ENCODE measurements at regions not wholly inside any gene's neighbourhood (a gene's known extent, or its start where the extent isn't known, plus 50 kb on each side); places are given as distances from the start of the nearest gene placed in this dataset.
"Not testable (repeated sequence)": the region's sequence is repeated elsewhere in the genome, so short reads cannot be mapped to it uniquely, and the experiment has no call there.

GRCh38 chr2:235220331-235220730 lies 268.5 kb downstream of the SH3BP4 start:
- DNase-seq: no peak

GRCh38 chr2:235223011-235223410 lies 270.8 kb upstream of the AGAP1 start:
- DNase-seq: no peak

- DNase-seq: no peak
Observed at GRCh38 chr2:235224410-235224809, 269.4 kb upstream of the AGAP1 start.

- no peak for DNase-seq
Observed at GRCh38 chr2:235225261-235225660, 268.6 kb upstream of the AGAP1 start.

- DNase-seq: no peak
Observed at GRCh38 chr2:235227590-235227989, 266.3 kb upstream of the AGAP1 start.

GRCh38 chr2:235228422-235228821 lies 265.4 kb upstream of the AGAP1 start:
- not testable (repeated sequence) for DNase-seq

GRCh38 chr2:235229236-235229635 lies 264.6 kb upstream of the AGAP1 start:
- DNase-seq: no peak

- DNase-seq: no peak
Observed at GRCh38 chr2:235230821-235231601, 262.8 kb upstream of the AGAP1 start.

- no peak for DNase-seq
Observed at GRCh38 chr2:235232449-235233433, 261.1 kb upstream of the AGAP1 start.

- no peak for DNase-seq
Observed at GRCh38 chr2:235234736-235235135, 259.1 kb upstream of the AGAP1 start.

GRCh38 chr2:235235977-235236767 lies 257.7 kb upstream of the AGAP1 start:
- no peak for DNase-seq

- DNase-seq: no peak
Observed at GRCh38 chr2:235238537-235238936, 255.3 kb upstream of the AGAP1 start.

- DNase-seq: no peak
Observed at GRCh38 chr2:235240574-235240973, 253.3 kb upstream of the AGAP1 start.

GRCh38 chr2:235244255-235245220 lies 249.3 kb upstream of the AGAP1 start:
- DNase-seq: no peak

GRCh38 chr2:235247001-235247400 lies 246.8 kb upstream of the AGAP1 start:
- no peak for DNase-seq

GRCh38 chr2:235255693-235256092 lies 238.2 kb upstream of the AGAP1 start:
- no peak for DNase-seq

GRCh38 chr2:235257590-235257989 lies 236.3 kb upstream of the AGAP1 start:
- no peak for DNase-seq

GRCh38 chr2:235262750-235263149 lies 231.1 kb upstream of the AGAP1 start:
- no peak for DNase-seq

- DNase-seq: no peak
Observed at GRCh38 chr2:235263205-235264120, 230.4 kb upstream of the AGAP1 start.

GRCh38 chr2:235264121-235264493 lies 229.7 kb upstream of the AGAP1 start:
- DNase-seq: no peak

- DNase-seq: no peak
Observed at GRCh38 chr2:235264512-235264911, 229.3 kb upstream of the AGAP1 start.
